Lower leg skin (tissue), 3 donors: ENCODE measurements at regions not wholly inside any gene's neighbourhood (a gene's known extent, or its start where the extent isn't known, plus 50 kb on each side); places are given as distances from the start of the nearest gene placed in this dataset.

Experiments used
- CTCF ChIP-seq, 3 donors: fragments of 450-650 bp; IDR thresholded peaks; one replicate each; pipeline ENCODE4 v1.5.1; 2016; ENCODE audit warnings: antibody characterized with exemption in 3 of 3, mild to moderate bottlenecking in 3 of 3, moderate library complexity in 2 of 3
- POLR2A ChIP-seq, 2 donors: fragments of 450-650 bp; IDR thresholded peaks; one replicate each; pipeline ENCODE4 v1.6.1; 2016 to 2017; ENCODE audit warnings: antibody characterized with exemption in 2 of 2, mild to moderate bottlenecking in 1 of 2, moderate library complexity in 1 of 2

DNA sequence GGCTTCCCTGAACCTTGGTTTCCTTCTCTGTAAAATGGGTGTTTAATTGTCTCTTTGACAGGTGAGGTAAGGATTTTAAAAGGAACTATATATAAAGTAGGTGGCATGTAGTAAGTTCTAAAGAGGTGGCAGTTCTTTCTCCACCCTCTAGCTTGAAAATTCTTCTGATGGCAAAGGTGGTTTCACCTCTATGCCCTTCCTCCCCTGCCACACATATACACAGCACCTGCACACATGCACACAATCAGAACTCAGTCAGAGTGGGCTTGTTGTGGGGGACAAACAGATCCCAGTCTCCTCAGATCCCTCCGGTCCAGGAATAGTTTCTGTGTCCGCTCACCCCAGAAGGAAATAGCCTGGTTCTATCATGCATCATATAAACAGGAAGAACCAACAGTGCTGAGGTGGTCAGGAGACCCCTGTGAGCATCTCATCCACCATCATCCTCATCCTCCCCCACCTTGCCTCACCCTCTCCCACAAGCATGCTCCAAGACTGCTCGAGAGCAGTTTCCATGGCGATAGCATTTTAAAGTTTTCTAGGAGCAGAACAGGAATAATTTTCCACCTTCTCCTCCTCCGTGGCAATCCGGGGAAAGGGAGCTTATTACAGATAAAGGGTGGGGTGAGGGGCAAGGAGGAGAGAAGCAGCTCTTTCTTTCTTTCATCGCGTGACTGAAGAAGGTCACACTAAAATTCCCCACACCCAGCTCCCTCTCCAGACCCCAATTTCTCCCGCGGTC is 123.6 kb downstream of the CHST1 start:
- TF ChIP-seq CTCF (IDR thresholded peaks at IDR 0.05) = no peak
- no peak for TF ChIP-seq POLR2A (IDR thresholded peaks at IDR 0.05)
